Kidney (tissue), 13 donors: ENCODE measurements at regions not wholly inside any gene's neighbourhood (a gene's known extent, or its start where the extent isn't known, plus 50 kb on each side); places are given as distances from the start of the nearest gene placed in this dataset.
A peak's percentile ranks its signal among the peaks of the same experiment; 100 is the strongest.

Source experiments
- DNase-seq, 5 donors: peaks; one replicate each; pipeline ENCODE4 v3.0.0-alpha.2; 2013 to 2020
- FAIRE-seq: peaks from 2 replicates; lab custom pipeline; 2012; peaks lifted over from hg19 to GRCh38; lab: Jason Lieb, UNC
- H3K27ac ChIP-seq, 2 donors: one replicate each; pipeline ENCODE4 v1.7.0; 2013; ENCODE audit warnings: low read depth in 2 of 2, low read length in 2 of 2, inconsistent platforms in 1 of 2
- H3K27me3 ChIP-seq: one replicate; pipeline ENCODE4 v1.7.1; 2013; ENCODE audit warnings: low read length, inconsistent platforms; ENCODE audit not compliant: control insufficient read depth, insufficient read depth
- H3K36me3 ChIP-seq, 3 donors: one replicate each; pipeline versions ENCODE4 v1.7.0 to v1.7.1; 2013; ENCODE audit warnings: low read length in 3 of 3, control low read depth in 1 of 3, inconsistent platforms in 1 of 3; ENCODE audit not compliant: insufficient read depth in 3 of 3, control insufficient read depth in 2 of 3
- H3K4me1 ChIP-seq, 3 donors: one replicate each; pipeline versions ENCODE4 v1.7.0 to v1.7.1; 2013; ENCODE audit warnings: low read length in 3 of 3, inconsistent platforms in 1 of 3, low read depth in 1 of 3; ENCODE audit not compliant: control insufficient read depth in 2 of 3, insufficient read depth in 2 of 3
- H3K4me3 ChIP-seq, 3 donors: one replicate each; pipeline versions ENCODE4 v1.7.0 to v1.8.1; 2013; ENCODE audit warnings: low read length in 3 of 3, control low read depth in 1 of 3, inconsistent platforms in 1 of 3
- H3K9ac ChIP-seq, 3 donors: one replicate each; pipeline versions ENCODE4 v1.7.0 to v1.7.1; 2013; ENCODE audit warnings: low read length in 3 of 3, control low read depth in 1 of 3, inconsistent platforms in 1 of 3
- H3K9me3 ChIP-seq, 3 donors: one replicate each; pipeline versions ENCODE4 v1.7.0 to v1.7.1; 2013; ENCODE audit warnings: low read length in 3 of 3, control low read depth in 1 of 3, inconsistent platforms in 1 of 3; ENCODE audit not compliant: control insufficient read depth in 2 of 3, insufficient read depth in 1 of 3
- CTCF ChIP-seq: IDR thresholded peaks from 3 replicates; pipeline ENCODE4 v1.5.1; 2012; ENCODE audit warnings: mild to moderate bottlenecking, moderate library complexity, borderline replicate concordance; ENCODE audit not compliant: insufficient read depth; ENCODE audit errors: extremely low read depth
- intact Hi-C: fragments of 100-400 bp; cut with DNase I; formaldehyde crosslinking; loops from one replicate; pipeline ENCODE4 v1.11.1; 2022
- donor health status: control.
- donor health status: control.
- donor health status: control.
- donor health status: control.
- donor health status: control.
- donor health status: DM: yes; HTN: yes; CAD: no.
- donor health status: Normal renal cell carcinoma (clear cell type).

GRCh38 chr12:119249383-119250155 is 70.8 kb downstream of the HSPB8 start:
- Histone ChIP-seq H3K4me3 (no peak overlapping the region), H3K36me3 (no peaks in the 10 kb centered on the region), H3K4me1 (no peaks in the 10 kb centered on the region), H3K9ac (no peak overlapping the region), H3K27me3 (no peaks in the 10 kb centered on the region), H3K9me3 (no peaks in the 10 kb centered on the region), H3K27ac (no peak overlapping the region)
- intact Hi-C loops, result no loop called here
- no peak for TF ChIP-seq CTCF
- DNase-seq (no peak), FAIRE-seq (no peak)

DNA sequence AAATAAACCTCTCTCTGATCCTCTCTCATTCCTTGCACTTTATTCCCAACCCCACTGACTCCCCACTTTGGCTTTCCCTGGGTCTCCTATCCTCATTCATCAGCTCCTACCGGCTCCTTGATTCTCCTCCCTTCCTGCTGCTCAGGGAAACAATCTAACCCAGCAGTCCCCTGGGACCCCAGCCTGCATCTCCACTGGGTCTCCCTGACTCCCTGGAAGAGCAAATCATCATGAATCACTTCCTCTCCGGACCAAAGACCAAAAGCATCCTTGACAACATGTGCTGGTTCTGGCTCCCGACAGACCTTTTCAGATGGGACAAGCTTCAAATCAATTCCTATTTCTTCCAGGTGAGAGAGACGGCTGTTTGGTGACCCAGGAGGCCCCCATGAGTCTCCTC is 76.6 kb downstream of the HSPB8 start:
- H3K4me1 ChIP-seq, result no peaks in the 10 kb centered on the region
- no peak overlapping the region for H3K4me3 ChIP-seq
- DNase-seq, result no peak
- no peak for FAIRE-seq
- no peaks in the 10 kb centered on the region for H3K9me3 ChIP-seq
- intact Hi-C loops, result no loop called here
- no peak for TF ChIP-seq CTCF
- no peak overlapping the region for H3K27ac ChIP-seq
- no peaks in the 10 kb centered on the region for H3K27me3 ChIP-seq
- no peaks in the 10 kb centered on the region for H3K36me3 ChIP-seq
- no peak overlapping the region for H3K9ac ChIP-seq

GRCh38 chr12:119258149-119258548 is 76.4 kb upstream of the CCDC60 start:
- Histone ChIP-seq H3K27ac (no peak overlapping the region), H3K4me1 (no peaks in the 10 kb centered on the region), H3K27me3 (no peaks in the 10 kb centered on the region), H3K9me3 (no peaks in the 10 kb centered on the region), H3K36me3 (no peaks in the 10 kb centered on the region), H3K9ac (no peak overlapping the region), H3K4me3 (no peak overlapping the region)
- no peak for TF ChIP-seq CTCF
- no peak for FAIRE-seq
- peak in 3 of 5 donors; percentile 45 to 70 (median 59) for DNase-seq
- intact Hi-C loops, result no loop called here
